Hepatocyte (in vitro differentiated cells): ENCODE measurements at regions not wholly inside any gene's neighbourhood (a gene's known extent, or its start where the extent isn't known, plus 50 kb on each side); places are given as distances from the start of the nearest gene placed in this dataset.

Source experiments
- EZH2 ChIP-seq: fragments of 200-600 bp; sonication (generic); IDR thresholded peaks from 2 replicates; pipeline ENCODE4 v1.6.1; 2016; ENCODE audit warnings: antibody characterized with exemption, mild to moderate bottlenecking, borderline replicate concordance
- EZH2phosphoT487 ChIP-seq: fragments of 200-600 bp; sonication (generic); IDR thresholded peaks from one replicate; pipeline ENCODE4 v1.6.1; 2018; ENCODE audit warnings: antibody characterized with exemption, mild to moderate bottlenecking, low read depth, moderate library complexity; ENCODE audit not compliant: unreplicated experiment, severe bottlenecking
- TF ChIP-seq, protein P1 (sequence below): fragments of 200-600 bp; sonication (generic); IDR thresholded peaks from 2 replicates; pipeline ENCODE4 v1.5.1; 2016; ENCODE audit warnings: antibody characterized with exemption, mild to moderate bottlenecking; ENCODE audit not compliant: poor library complexity

DNA sequence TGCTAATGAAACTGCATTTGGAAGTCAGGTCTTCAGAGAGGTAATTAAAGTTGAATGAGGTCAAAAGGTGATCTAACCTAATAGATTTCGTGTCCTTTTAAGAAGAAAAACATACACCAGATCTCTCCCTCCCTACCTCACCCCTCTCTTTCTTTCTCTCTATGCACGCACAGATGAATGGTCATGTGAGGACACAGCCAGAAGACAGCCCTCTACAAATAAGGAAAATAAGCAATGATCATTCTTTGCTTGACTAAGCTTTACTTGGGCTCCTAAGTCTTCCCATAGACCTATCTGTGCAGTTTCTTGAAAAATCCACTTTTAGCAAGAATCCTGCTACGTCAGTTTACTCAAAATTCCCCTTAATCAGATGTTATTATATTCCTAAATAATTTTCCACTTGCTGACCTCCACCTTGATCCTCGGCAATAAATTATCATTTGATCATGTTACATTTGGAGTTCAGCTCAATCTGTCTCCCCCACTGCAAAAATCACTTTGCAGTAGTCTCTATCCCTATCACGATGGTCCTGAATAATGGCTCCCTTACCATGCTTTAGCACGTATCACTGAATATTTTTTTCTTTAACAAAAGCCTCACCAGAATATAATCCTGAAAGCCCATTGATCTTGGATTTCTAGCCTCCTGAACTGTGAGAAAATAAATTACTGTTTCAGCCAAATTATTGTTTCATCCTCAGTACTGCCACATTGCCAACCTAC lies 527.3 kb downstream of the GABRG1 start:
- TF ChIP-seq, protein P1, sequence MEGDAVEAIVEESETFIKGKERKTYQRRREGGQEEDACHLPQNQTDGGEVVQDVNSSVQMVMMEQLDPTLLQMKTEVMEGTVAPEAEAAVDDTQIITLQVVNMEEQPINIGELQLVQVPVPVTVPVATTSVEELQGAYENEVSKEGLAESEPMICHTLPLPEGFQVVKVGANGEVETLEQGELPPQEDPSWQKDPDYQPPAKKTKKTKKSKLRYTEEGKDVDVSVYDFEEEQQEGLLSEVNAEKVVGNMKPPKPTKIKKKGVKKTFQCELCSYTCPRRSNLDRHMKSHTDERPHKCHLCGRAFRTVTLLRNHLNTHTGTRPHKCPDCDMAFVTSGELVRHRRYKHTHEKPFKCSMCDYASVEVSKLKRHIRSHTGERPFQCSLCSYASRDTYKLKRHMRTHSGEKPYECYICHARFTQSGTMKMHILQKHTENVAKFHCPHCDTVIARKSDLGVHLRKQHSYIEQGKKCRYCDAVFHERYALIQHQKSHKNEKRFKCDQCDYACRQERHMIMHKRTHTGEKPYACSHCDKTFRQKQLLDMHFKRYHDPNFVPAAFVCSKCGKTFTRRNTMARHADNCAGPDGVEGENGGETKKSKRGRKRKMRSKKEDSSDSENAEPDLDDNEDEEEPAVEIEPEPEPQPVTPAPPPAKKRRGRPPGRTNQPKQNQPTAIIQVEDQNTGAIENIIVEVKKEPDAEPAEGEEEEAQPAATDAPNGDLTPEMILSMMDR, result no peak
- TF ChIP-seq EZH2 (no peak), EZH2phosphoT487 (no peak)
